HG02852 (cell line): ENCODE measurements at regions not wholly inside any gene's neighbourhood (a gene's known extent, or its start where the extent isn't known, plus 50 kb on each side); places are given as distances from the start of the nearest gene placed in this dataset.

Source experiments
- ATAC-seq: cut with Tn5 transposase; IDR thresholded peaks from one replicate; pipeline ENCODE4 v1.9.1; 2021; ENCODE audit warnings: mild to moderate bottlenecking, moderate library complexity; ENCODE audit not compliant: unreplicated experiment

DNA sequence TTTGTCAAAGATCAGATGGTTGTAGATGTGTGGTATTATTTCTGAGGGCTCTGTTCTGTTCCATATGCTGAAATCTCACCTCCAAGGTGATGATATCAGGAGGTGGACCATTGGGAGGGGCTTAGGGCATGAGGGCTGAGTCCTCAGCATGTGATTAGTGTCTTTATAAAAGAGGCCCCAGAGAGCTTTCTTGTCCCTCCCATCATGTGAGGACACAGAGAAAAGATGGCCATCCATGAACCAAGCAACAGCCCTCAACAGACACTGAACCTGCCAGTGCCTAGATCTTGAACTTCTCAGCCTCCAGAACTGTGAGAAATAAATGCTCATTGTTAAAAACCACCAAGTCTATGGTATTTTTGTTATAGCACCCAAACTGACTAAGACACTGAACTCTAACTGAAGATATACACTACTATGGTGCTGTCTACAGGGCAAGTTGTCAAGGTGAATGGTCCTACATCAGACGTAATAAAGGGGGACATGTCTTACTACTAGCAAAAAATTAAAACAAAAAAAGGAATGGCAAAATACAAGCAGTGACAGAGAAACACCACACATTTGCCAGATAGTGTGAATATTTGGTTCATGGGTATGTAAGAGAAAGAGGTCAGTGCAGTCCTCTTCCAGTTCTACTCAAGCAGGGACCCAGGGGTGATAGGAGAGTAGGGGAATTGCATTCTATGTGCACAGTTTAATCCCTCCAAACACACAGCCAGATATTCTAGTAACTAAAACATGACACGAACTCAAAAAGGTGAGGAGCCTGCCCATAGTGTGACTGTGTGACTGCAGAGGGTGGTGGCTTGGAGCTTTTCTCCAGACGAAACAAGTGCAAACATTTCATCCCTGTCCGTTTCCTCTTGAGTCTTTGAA, 164.4 kb upstream of the MYCN start:
- no peak for ATAC-seq

- no peak for ATAC-seq
Observed at GRCh38 chr2:15776629-15776919, 163.8 kb upstream of the MYCN start.

- no peak for ATAC-seq
Observed at GRCh38 chr2:15776992-15777702, 163.2 kb upstream of the MYCN start.

GRCh38 chr2:15777795-15778371, 162.5 kb upstream of the MYCN start:
- no peak for ATAC-seq

GRCh38 chr2:15778529-15779219, 161.7 kb upstream of the MYCN start:
- ATAC-seq: no peak

GRCh38 chr2:15779381-15780041, 160.8 kb upstream of the MYCN start:
- ATAC-seq: no peak

DNA sequence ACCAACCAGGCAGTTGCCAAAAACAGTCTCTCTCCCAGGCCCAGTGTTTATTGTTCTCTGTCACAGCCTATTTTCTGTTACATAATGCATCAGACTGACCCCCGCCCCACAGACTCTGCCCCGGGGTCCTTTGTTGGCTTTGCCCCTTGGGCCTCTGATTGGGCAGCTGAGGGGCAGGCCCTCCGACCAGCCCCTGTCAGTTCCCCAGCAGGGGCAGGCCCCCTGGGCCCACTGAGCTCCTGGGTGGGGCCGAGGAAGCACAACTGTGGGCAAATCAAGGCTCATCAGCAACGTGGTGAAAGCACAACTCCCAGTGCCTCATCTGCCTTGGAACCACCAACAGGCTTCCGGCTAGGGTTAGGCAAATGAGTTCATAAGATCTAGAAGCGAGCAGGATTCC, 160.1 kb upstream of the MYCN start:
- no peak for ATAC-seq

- no peak for ATAC-seq
Observed at GRCh38 chr2:15780912-15781574, 159.3 kb upstream of the MYCN start.

DNA sequence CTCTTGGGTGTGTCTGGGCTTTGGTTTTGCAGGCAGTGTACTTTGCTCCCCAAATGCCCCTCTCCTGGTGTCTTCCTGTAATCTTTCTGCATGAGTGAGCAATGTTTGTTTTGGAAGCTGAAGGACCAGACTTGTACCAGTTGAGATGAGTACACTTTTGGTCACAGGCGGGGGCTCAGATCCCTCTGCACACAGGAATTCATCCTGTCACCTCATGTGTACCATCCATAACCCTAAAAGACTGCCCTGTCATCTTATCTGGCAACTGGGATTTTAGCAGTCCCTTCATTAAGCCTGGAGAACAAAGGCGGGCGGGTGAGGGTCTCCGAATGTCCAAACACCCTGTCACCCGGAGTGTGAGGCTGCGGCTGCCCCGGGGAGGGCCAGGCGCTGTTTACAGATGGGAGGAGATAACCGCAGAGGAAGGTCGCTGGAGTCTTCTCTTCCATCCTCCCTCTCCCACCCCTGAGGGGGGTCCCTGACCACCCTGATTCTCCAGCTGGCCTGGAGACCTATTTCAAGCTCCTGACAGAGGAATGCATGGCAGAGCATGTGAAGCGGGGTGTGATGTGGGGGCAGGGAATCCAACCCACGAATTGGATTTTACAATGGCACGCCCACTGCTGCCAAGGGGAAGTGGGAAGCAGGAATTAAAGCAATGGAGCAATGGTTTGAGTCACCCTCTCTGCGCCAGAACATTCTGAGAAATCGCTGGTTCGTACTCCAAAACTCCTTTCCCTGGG, 158.2 kb upstream of the MYCN start:
- no peak for ATAC-seq

GRCh38 chr2:15782769-15783294, 157.5 kb upstream of the MYCN start:
- no peak for ATAC-seq

DNA sequence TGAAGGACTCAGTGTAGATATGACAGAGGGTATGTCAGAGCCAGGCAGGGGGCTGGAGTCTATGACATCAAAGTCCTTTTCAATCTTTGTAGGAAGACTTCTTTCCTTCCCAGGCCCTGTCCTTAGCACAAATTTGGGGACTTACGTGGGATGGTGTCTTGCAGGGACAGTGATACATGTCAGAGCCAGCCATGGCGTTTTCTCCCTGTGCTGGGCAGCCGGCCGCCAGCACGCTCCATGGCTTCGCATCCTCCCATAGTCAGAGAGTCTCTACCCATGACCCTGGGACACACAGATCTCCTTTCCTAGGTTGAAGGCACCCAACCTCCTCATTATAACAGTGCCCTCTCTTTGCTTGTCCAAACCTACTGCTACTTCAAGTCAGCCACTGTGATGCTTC, 156.9 kb upstream of the MYCN start:
- no peak for ATAC-seq

DNA sequence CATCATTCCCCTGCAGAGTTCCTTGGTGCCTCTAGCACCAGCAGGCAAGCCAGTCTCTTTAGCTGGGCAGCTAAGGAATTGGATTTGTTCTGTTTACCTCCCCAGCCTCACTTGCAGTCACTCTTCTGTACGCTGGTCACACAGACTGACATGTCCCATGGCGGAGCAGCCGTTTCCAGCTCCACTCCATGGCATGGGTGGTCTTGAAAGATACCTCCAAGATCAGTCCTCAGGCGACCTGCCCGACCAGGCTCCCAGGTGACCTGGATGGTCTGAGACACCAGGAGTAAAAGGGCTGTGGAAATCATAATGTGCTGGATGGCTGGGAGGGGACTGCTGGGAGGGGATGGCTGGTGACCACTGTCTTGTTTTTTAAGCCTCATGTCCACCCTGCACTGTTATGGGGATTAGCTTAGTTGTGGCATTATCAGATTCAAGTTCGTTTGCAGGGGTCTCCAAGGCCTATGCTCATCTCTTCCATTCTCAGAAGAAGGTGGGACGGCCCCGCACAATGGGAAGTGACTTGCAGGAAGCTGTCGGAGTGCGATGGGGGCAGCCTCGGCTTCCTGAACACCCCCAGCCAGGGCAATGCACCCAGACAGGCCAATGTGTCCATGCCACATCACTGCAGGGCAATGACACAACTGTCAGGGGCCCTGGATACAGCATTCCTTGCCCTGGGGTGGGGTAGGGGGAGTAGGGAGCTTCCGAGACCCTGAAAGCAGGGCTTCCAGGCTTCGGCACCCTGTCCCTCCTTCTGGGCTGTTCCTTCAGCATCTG, 156.1 kb upstream of the MYCN start:
- no peak for ATAC-seq

GRCh38 chr2:15784886-15785801, 155.2 kb upstream of the MYCN start:
- ATAC-seq: no peak

GRCh38 chr2:15786003-15786654, 154.2 kb upstream of the MYCN start:
- no peak for ATAC-seq

- ATAC-seq: no peak
Observed at GRCh38 chr2:15786901-15787300, 153.4 kb upstream of the MYCN start.

DNA sequence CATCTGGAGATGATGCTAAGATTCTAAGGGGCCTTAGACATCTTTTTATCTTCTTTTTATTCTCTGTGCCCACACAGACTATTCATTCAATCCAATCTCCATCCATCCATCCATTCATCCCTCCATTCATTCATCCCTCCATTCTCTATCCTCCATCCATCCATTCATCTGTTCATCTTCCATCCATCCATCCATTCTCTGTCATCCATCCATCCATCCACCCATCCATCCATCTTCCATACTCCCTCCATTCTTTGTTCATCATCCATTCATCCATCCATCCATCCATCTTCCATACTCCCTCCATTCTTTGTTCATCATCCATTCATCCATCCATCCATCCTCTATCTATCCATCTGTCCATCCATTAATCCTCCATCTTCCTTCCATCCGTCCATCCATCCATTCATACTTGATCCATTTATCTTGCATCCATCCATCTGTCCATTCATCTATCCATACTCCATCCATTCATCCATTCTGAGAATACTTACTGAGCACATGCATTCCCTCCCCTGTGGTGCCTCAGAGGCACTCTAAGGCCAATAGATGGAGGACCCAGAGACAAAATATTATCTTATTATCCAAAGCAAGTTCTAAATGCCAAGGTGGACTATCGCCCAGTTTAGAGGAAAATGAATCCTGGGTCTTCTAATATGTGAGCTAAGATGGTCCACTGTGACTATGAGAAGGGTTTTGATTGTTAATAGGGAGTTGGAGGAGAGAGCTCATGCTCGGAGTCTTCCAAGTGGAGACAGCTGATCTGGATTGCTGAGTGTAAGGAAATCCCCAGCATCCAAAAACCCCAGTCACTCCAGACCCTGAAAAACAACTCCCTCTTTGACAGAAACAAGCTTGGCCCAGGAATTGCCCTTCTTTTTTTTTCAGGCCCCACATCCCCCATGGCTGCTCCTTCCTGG, 152.6 kb upstream of the MYCN start:
- no peak for ATAC-seq
